AG04449 (cell line): ENCODE measurements at regions not wholly inside any gene's neighbourhood (a gene's known extent, or its start where the extent isn't known, plus 50 kb on each side); places are given as distances from the start of the nearest gene placed in this dataset.

Experiments used
- CTCF ChIA-PET: fragments of 350-600 bp; formaldehyde crosslinking; extraction: SDS; loops from one replicate; lab custom pipeline; 2021; ENCODE audit warnings: antibody characterized with exemption; lab: Yijun Ruan, JAX
- POLR2A ChIA-PET: fragments of 400-600, 350-600 bp; formaldehyde crosslinking; extraction: SDS; loops from one replicate; lab custom pipeline; 2020; ENCODE audit warnings: antibody characterized with exemption, inconsistent platforms; lab: Yijun Ruan, JAX
- DNase-seq: peaks from one replicate; pipeline ENCODE4 v3.0.0-alpha.2; 2010; ENCODE audit warnings: low read depth, low spot score
- H3K4me3 ChIP-seq: 2 replicates; pipeline ENCODE4 v1.5.1; 2011; ENCODE audit warnings: low read depth, mild to moderate bottlenecking, control low read depth, low read length
- TF ChIP-seq, protein P1 (sequence below): IDR thresholded peaks from one replicate; pipeline ENCODE4 v1.5.1; 2011; ENCODE audit warnings: mild to moderate bottlenecking, moderate library complexity, low read length, control low read depth, inconsistent platforms; ENCODE audit not compliant: insufficient read depth; ENCODE audit errors: missing control alignments

- ChIA-PET POLR2A (no interaction called here), CTCF (interaction anchor here (1.0 kb wide), 1 partner anchor 18 kb away, joined by 3 read pairs; no protein-coding TSS in a partner anchor)
- DNase-seq: no peak
- TF ChIP-seq, protein P1, sequence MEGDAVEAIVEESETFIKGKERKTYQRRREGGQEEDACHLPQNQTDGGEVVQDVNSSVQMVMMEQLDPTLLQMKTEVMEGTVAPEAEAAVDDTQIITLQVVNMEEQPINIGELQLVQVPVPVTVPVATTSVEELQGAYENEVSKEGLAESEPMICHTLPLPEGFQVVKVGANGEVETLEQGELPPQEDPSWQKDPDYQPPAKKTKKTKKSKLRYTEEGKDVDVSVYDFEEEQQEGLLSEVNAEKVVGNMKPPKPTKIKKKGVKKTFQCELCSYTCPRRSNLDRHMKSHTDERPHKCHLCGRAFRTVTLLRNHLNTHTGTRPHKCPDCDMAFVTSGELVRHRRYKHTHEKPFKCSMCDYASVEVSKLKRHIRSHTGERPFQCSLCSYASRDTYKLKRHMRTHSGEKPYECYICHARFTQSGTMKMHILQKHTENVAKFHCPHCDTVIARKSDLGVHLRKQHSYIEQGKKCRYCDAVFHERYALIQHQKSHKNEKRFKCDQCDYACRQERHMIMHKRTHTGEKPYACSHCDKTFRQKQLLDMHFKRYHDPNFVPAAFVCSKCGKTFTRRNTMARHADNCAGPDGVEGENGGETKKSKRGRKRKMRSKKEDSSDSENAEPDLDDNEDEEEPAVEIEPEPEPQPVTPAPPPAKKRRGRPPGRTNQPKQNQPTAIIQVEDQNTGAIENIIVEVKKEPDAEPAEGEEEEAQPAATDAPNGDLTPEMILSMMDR: no peak
- H3K4me3 ChIP-seq: no peak overlapping the region
Measured at GRCh38 chr15:70293591-70294470, 196.1 kb upstream of the TLE3 start.

DNA sequence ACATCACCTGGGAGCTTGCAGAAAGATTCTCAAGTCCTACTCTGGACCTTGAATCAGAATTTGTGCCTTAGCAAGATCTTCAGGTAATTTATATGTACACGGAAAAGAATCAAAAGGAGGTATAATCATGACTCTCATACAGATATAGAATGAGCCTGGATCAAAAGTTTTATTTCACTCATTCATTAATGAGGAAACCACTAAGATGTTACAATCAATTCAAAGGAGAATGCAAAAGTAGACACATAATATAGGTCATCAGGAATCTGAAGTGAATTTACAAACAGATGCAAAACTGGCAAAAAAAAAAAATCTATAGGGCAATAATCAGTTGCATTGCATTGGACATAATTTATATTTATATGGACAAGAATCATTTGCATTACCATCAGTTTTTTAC is 195.4 kb upstream of the TLE3 start:
- CTCF ChIA-PET: no interaction called here
- TF ChIP-seq, protein P1: no peak
- POLR2A ChIA-PET: no interaction called here
- H3K4me3 ChIP-seq: no peak overlapping the region
- DNase-seq: no peak

DNA sequence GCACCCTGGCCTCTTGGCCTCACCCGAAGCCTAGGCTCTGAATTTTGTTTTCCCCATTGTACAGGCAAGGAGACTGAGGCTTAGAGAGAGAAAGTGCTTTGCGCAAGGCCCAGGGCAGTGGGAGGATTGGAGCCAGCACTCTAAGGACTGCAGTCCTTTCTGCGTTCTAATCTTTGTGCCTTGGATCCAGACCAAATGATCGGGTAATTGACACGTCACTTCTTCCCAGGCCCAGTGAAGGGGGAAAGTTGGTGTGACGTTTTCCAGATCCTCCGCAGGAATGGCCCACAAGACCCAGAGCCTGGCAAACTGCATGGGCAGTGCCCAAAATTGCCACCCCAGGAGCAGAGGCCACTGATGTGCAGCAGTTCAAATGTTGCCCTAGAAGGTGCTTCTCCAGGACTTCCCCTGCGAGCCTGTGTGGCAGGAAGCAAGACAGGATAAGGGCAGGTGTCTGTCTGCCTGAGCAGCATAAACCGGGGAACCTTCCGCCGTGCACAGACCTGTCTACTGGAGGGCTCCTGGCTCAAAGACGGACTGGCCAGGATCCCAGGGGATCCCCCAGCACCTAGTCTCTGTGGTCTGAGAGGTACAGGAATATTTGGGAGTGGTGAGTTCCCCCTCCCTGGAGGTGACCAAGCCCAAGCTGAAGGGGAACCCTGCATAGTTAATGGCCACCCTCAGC is 194.5 kb upstream of the TLE3 start:
- ChIA-PET POLR2A (no interaction called here), CTCF (no interaction called here)
- no peak for DNase-seq
- H3K4me3 ChIP-seq: no peak overlapping the region
- TF ChIP-seq, protein P1: no peak

DNA sequence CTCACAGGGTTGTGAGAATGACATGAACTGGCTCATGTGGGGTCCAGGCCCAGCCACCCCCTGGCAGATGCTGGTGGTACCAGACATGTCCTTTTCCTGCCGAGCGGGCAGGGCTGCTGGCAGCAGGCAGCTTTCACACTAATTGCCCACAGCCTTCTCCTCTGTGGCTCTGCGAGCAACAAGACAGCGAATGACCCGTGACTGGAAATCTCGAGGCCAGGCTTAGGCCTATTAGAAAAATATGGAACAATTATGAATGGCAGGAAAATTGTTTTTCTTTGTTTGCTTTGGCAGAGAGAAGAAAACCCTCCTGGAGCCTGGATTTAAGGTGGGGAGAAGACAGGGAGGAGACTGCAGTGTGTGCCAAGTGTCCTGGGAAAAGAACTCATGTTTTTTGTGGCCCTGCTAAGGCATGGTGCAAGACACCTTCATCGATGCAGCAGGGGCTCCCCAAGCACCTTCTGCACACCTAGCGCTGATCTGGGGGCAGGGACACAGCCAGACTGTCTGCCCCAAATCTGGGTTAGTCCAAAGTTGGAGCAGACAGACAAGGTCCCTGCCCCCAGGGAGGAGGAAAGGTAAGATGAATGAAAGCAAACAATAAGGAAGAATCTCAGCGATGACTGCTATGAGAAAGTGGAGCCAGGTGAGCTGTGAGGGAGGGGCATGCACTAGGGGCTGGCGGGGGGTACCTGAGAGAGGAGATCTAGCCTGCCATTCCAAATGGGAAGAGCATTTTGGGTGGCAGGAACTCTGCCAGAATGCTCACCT is 193.8 kb upstream of the TLE3 start:
- ChIA-PET CTCF (no interaction called here), POLR2A (no interaction called here)
- H3K4me3 ChIP-seq: no peak overlapping the region
- DNase-seq: no peak
- TF ChIP-seq, protein P1: no peak

- TF ChIP-seq, protein P1: no peak
- ChIA-PET POLR2A (no interaction called here), CTCF (no interaction called here)
- no peak for DNase-seq
- no peak overlapping the region for H3K4me3 ChIP-seq
Measured at GRCh38 chr15:70290708-70291107, 193.0 kb upstream of the TLE3 start.
